ENCODE measurements at regions not wholly inside any gene's neighbourhood (a gene's known extent, or its start where the extent isn't known, plus 50 kb on each side); places are given as distances from the start of the nearest gene placed in this dataset.

GRCh38 chr12:9349888-9350885 lies 142.0 kb upstream of the PZP start:
- H3K27ac ChIP-seq (ENCODE audit: low read depth in 1 of 2, low read length in 2 of 2): no peak overlapping the region
- no peak overlapping the region for H3K4me3 ChIP-seq (ENCODE audit: low read depth in 1 of 3, low read length in 3 of 3)
- no peak for TF ChIP-seq ZBTB33 (IDR thresholded peaks at IDR 0.05)
- no peak for TF ChIP-seq RAD21 (IDR thresholded peaks at IDR 0.05)
- TF ChIP-seq, protein P1, sequence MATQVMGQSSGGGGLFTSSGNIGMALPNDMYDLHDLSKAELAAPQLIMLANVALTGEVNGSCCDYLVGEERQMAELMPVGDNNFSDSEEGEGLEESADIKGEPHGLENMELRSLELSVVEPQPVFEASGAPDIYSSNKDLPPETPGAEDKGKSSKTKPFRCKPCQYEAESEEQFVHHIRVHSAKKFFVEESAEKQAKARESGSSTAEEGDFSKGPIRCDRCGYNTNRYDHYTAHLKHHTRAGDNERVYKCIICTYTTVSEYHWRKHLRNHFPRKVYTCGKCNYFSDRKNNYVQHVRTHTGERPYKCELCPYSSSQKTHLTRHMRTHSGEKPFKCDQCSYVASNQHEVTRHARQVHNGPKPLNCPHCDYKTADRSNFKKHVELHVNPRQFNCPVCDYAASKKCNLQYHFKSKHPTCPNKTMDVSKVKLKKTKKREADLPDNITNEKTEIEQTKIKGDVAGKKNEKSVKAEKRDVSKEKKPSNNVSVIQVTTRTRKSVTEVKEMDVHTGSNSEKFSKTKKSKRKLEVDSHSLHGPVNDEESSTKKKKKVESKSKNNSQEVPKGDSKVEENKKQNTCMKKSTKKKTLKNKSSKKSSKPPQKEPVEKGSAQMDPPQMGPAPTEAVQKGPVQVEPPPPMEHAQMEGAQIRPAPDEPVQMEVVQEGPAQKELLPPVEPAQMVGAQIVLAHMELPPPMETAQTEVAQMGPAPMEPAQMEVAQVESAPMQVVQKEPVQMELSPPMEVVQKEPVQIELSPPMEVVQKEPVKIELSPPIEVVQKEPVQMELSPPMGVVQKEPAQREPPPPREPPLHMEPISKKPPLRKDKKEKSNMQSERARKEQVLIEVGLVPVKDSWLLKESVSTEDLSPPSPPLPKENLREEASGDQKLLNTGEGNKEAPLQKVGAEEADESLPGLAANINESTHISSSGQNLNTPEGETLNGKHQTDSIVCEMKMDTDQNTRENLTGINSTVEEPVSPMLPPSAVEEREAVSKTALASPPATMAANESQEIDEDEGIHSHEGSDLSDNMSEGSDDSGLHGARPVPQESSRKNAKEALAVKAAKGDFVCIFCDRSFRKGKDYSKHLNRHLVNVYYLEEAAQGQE (IDR thresholded peaks at IDR 0.05): no peak
- no peak for TF ChIP-seq FOXA1 (IDR thresholded peaks at IDR 0.05)
- TF ChIP-seq SP1 (IDR thresholded peaks at IDR 0.05): no peak
- TF ChIP-seq, protein P2, sequence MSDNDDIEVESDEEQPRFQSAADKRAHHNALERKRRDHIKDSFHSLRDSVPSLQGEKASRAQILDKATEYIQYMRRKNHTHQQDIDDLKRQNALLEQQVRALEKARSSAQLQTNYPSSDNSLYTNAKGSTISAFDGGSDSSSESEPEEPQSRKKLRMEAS (IDR thresholded peaks at IDR 0.05): no peak
- TF ChIP-seq HNF4A (conservative IDR thresholded peaks at IDR 0.05): no peak
- TF ChIP-seq NR2F2 (IDR thresholded peaks at IDR 0.05): no peak
- TF ChIP-seq, protein P3, sequence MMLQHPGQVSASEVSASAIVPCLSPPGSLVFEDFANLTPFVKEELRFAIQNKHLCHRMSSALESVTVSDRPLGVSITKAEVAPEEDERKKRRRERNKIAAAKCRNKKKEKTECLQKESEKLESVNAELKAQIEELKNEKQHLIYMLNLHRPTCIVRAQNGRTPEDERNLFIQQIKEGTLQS (IDR thresholded peaks at IDR 0.05): no peak
- TF ChIP-seq HNF4G (IDR thresholded peaks at IDR 0.05): no peak
- no peak for TF ChIP-seq FOXA2 (IDR thresholded peaks at IDR 0.05)
- no peak for TF ChIP-seq JUND (IDR thresholded peaks at IDR 0.05)
- TF ChIP-seq YY1 (IDR thresholded peaks at IDR 0.05): no peak
- TF ChIP-seq, protein P4, sequence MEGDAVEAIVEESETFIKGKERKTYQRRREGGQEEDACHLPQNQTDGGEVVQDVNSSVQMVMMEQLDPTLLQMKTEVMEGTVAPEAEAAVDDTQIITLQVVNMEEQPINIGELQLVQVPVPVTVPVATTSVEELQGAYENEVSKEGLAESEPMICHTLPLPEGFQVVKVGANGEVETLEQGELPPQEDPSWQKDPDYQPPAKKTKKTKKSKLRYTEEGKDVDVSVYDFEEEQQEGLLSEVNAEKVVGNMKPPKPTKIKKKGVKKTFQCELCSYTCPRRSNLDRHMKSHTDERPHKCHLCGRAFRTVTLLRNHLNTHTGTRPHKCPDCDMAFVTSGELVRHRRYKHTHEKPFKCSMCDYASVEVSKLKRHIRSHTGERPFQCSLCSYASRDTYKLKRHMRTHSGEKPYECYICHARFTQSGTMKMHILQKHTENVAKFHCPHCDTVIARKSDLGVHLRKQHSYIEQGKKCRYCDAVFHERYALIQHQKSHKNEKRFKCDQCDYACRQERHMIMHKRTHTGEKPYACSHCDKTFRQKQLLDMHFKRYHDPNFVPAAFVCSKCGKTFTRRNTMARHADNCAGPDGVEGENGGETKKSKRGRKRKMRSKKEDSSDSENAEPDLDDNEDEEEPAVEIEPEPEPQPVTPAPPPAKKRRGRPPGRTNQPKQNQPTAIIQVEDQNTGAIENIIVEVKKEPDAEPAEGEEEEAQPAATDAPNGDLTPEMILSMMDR (IDR thresholded peaks at IDR 0.05; ENCODE audit: low read depth, low read length, missing input control): no peak
- no peak for TF ChIP-seq TAF1 (conservative IDR thresholded peaks at IDR 0.05)
- TF ChIP-seq GABPA (IDR thresholded peaks at IDR 0.05 in 1 of 2, conservative IDR thresholded peaks at IDR 0.05 in 1 of 2): no peak
- no peak for TF ChIP-seq EGR1 (IDR thresholded peaks at IDR 0.05; ENCODE audit: low read depth in 2 of 2)
- TF ChIP-seq RXRA (IDR thresholded peaks at IDR 0.05): no peak
- 70% methylated on average over 16 of the region's 16 CpGs for WGBS
- no peak overlapping the region for H3K9ac ChIP-seq (ENCODE audit: low read depth in 1 of 2, low read length in 2 of 2)
- no peaks in the 10 kb centered on the region for H3K4me1 ChIP-seq (ENCODE audit: control insufficient read depth in 4 of 4, insufficient read depth in 4 of 4, low read length in 3 of 4)
- H3K36me3 ChIP-seq (ENCODE audit: control insufficient read depth in 4 of 4, insufficient read depth in 3 of 4, low read depth in 1 of 4, low read length in 3 of 4): no peaks in the 10 kb centered on the region
- no peak for DNase-seq (ENCODE audit: low spot score)
- peaks cover 8 to 14% (median 12%) of the 10 kb centered on the region in 4 donors for H3K9me3 ChIP-seq (ENCODE audit: control insufficient read depth in 4 of 4, low read length in 3 of 4)
- H3K27me3 ChIP-seq (ENCODE audit: control insufficient read depth in 4 of 4, insufficient read depth in 4 of 4, low read length in 3 of 4): no peaks in the 10 kb centered on the region
